HG02870 (cell line): ENCODE measurements at regions not wholly inside any gene's neighbourhood (a gene's known extent, or its start where the extent isn't known, plus 50 kb on each side); places are given as distances from the start of the nearest gene placed in this dataset.
"Not testable (repeated sequence)": the region's sequence is repeated elsewhere in the genome, so short reads cannot be mapped to it uniquely, and the experiment has no call there.

Source experiments
- ATAC-seq: cut with Tn5 transposase; IDR thresholded peaks from one replicate; pipeline ENCODE4 v1.9.1; 2021; ENCODE audit warnings: mild to moderate bottlenecking, moderate library complexity; ENCODE audit not compliant: unreplicated experiment

DNA sequence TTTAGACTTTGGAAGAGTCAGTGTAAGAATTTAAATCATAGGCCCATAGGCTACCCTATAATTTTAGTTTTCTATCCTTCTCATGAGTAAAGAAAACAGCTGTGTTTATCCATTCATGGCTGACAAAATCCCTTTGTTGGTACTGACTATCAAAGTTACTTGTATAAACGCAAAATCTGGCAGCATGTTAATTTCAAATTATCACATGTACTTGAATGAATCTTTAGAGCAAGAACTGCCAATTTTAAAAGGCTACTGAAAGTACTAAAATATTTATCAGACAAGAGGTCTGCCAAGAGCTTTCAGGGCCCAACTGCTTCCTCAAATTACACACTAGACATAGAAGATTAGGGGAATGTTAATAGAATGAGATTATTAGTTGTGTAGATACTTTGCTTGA is 66.6 kb downstream of the MYL12B start:
- ATAC-seq: no peak

DNA sequence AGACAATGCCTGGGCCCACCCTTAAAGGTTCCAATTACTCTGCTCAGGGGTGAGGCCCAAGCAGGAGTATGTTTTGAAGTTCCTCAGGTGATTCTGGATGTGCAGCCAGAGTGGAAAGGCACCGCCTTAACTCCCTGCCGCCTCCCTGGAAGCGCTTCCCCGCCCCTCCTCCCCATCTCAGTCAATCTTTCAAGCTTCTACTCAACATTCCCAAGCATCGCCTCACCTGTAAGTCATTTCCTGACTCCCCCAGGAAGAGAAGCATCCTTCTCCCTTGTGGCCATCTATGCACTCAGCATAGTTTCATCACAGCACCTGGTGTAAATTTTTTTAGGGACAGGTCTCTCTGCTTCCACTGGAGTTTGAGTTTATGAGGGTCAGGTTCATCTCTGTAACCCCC is 67.5 kb downstream of the MYL12B start:
- ATAC-seq: no peak

DNA sequence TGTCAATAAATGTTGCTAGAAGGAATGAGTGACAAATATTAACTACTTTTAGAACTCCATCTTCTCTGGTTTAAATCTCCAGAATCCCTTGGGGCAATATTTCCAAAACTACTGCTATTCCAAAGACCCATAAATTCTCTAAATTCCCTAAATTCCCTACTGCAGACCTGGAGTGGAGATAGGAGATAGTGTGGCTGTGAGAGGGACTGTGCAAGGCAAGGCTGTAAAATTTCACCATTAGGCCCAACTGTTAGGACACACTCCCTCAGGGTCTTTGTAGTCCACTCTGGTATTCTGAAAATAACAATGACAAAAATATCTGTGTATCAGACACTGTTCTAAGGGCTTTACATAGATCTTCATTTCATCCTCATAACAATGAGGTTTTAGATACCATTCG is 67.9 kb downstream of the MYL12B start:
- ATAC-seq: no peak

DNA sequence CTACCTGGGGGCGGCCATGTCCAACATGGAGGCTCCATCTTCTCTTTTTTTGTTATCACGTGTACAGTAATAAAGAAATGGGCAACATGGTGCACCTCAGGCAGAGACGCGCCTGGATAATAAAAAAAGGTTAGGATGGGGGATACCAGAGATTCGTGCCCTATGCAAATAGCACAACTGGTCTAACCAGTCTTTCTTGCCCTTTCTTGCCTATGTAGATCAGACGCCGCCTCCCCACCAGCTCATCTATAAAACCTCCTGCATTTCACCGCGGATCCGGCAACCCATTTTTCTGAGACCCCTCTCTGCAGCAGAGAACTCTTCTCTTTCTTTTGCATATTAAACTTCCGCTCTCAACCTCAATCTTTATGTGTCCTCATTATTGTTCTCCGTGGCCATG is 68.7 kb downstream of the MYL12B start:
- ATAC-seq: no peak

- no peak for ATAC-seq
These were observed 70.4 kb downstream of the MYL12B start for GRCh38 chr18:3332376-3332775.

DNA sequence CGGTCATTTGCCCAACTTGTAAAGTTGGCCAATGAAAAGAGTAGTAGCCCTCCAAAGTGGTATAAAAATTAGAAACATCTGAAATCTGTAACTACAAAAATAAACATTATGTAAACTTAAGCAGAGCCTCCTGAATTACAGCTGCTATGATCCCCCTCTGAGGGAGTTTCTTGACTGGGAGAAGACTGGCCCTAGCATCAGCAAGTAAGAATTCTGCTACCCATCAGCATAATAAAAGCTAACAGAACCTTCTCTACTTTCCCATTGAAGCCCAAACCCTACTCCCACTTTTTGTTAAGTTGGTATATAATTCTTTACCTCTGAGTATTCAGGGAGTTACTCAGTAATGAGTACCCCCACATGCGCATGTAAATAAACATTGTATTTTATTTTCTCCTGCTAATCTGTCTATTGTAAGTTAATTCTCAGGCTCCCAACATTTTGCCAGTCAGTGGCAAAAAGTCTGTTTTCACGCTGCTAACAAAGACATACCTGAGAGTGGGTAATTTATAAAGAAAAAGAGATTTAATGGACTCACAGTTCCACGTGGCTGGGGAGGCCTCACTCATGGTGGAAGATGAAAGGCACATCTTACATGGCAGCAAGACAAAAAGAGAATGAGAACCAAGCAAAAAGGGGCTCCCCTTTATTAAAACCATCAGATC is 71.3 kb downstream of the MYL12B start:
- ATAC-seq: no peak

GRCh38 chr18:3333721-3334386 is 71.9 kb downstream of the MYL12B start:
- ATAC-seq: no peak

- ATAC-seq: no peak
These were observed 78.2 kb downstream of the MYL12B start for GRCh38 chr18:3340015-3340681.

- ATAC-seq: no peak
These were observed 78.8 kb downstream of the MYL12B start for GRCh38 chr18:3340682-3341097.

DNA sequence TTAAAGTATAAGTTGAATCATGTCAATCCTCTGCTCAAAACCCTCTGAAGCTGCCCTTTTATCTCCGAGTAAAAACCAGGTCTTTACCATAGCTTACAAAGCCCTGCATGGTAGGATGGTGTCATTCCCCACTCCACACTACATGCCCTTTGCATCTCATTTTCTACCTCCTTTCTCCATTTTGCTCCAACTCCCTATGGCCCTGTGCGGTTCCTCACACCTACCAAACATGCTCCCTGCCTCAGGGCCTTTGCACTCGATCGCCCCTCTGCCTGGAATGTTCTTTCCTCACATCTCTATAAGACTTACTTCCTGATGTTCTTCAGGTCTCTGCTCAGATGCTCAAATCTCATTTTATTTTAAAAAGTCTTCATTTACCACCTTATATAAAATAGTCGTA is 80.7 kb downstream of the MYL12B start:
- no peak for ATAC-seq

DNA sequence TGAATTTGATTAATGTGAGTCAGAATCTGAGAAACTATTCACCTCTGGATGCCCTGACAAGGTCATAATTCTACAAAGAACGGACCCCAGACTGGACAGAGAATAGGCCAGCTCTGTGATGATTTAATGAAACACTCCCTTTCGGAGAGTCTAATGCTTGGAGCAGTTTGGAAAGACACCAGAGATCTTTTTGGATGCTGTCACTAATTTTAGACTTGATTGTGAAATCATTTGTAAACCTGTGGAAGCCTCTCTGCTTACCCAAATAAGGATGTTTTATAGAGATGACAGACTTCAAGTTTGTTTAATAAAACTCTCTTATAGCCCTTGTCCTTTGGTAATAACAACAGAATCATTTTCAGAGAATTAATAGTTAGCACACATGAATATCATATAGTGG is 83.5 kb downstream of the MYL12B start:
- ATAC-seq: no peak

DNA sequence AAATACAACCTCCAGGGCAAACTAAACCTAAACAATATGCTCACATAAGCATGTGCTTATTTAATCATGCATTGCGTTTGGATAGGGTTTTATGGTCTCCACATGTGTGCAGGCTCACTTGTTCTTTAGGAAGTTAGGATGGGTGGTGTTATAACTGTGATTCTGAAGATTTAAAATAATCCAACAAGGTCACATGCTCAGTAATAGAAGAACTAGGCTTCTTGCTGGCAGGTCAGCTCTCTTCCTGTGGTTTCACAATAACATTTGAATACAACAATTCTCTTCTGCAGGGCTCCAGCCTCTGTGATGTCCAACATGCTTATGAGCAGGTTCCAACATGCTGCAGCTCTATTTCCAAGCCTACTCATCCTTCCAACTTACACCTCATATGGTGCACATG is 84.0 kb downstream of the MYL12B start:
- ATAC-seq: no peak

DNA sequence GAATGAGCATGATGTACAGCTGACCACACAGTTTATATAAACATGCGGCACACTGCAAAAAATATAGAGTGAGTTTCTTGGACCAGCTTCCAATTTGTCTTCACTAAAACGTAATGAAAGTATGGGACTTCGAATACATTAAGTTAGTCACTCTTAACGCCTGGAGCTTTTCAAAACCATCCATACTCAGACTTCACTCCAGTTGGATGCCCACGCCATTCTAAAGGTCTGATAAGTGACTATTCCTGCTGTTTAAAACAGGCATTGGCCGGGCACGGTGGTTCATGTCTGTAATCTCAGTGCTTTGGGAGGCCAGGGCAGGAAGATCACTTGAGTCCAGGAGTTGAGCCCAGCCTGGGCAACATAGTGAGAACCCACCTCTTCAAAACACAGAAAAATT is 84.6 kb downstream of the MYL12B start:
- no peak for ATAC-seq

DNA sequence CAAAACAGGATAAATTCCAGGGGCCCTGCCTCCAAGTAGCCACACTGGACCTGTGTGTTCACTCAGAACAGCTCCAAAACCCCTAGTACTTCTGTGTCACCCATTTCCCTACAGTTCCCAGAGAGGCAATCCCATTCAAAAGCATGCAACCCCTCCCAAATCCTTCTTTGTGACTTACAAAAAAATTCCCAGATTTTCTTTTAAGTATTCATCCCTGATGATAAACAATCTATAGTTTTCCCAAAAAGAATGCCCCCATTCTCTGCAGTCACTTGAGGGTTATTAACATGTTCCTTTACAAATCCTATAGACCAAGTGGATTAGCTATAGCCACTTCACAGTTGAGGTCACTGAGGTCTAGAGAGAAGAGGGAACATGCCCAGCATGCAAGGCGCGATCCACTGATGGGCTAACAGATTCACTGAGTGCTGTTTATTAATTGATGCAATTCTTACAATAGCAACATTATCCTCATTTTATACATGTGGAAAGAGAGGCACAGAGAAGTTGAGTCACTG is 85.4 kb downstream of the MYL12B start:
- no peak for ATAC-seq

GRCh38 chr18:3348176-3348575 is 86.2 kb downstream of the MYL12B start:
- no peak for ATAC-seq

- not testable (repeated sequence) for ATAC-seq
These were observed 87.3 kb downstream of the MYL12B start for GRCh38 chr18:3349046-3349841.

DNA sequence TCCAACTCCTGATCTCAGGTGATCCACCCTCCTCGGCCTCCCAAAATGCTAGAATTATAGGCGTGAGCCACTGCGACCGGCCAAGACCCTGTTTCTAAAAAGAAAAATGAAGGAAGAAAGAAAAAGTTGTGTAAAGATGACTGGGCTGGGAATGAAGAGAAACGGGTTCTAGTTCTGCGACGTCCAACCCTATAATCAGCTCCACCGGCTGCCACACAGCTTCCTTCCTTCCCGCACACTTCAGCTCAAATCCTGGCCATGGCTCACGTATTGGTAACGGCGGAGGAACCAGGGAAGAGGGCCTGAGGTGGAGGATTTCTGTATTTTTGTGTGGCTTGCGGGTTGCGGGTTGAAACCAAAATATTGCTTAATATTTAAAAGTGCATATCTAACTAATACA is 88.1 kb downstream of the MYL12B start:
- no peak for ATAC-seq

DNA sequence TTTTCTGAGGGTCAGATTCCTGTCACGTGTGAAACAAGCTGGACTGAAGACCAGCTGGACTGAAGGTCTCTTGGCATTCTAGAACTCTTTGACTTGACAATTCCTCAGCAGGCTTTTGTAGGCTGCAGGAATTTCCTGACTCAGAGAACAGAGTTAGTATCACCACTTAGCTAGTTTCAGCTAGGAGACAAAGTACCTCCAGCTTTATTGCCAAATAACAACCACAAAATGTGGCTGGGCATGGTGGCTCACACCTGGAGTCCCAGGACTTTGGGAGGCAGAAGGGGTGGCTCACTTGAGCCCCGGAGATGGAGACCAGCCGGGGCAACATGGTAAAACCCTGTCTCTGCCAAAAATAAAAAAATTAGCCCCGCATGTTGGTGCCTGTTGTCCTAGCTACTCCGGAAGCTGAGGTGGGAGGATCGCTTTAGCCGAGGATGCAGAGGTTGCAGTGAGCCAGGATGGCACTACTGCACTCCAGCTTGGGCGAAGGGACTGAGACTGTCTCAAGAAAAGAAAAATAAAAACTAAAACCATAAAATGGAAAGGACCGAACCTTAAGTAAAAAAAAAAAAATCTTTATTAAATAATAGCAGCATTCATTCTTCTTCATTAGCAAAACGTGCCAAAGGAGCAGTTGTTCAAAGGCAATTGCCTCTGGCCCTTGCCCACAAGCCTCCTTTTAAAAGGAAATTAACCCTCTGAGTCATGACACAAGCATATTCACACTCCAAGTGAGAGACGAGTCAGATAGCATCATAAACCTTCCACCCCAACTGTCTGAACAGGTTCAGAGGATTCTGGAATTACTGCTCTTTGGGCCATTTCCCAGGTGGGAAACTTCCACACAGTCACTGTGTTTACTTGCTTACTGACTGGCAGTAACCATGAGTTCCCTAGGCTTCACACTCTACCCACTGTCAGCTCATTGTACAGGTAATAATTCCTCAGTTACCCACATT is 88.9 kb downstream of the MYL12B start:
- no peak for ATAC-seq

- no peak for ATAC-seq
These were observed 92.6 kb downstream of the MYL12B start for GRCh38 chr18:3354506-3354905.

- ATAC-seq: no peak
These were observed 93.4 kb upstream of the TGIF1 start for GRCh38 chr18:3356614-3357013.
